B cell (primary cell): ENCODE measurements at regions not wholly inside any gene's neighbourhood (a gene's known extent, or its start where the extent isn't known, plus 50 kb on each side); places are given as distances from the start of the nearest gene placed in this dataset.

Experiments used
- ATAC-seq: fragments of 200-7000 bp; cut with Tn5 transposase; one replicate; pipeline ENCODE4 v1.10.0; 2021; ENCODE audit warnings: low read depth, mild to moderate bottlenecking, moderate number of reproducible peaks, moderate library complexity
- CTCF ChIA-PET: fragments of 350-600 bp; sonication (Branson Sonifier 250); formaldehyde crosslinking; loops from one replicate; lab custom pipeline; 2021; ENCODE audit warnings: antibody characterized with exemption, inconsistent platforms; lab: Charles Lee
- POLR2A ChIA-PET: fragments of 350-600 bp; sonication (Branson Sonifier 250); formaldehyde crosslinking; loops from one replicate; lab custom pipeline; 2021; ENCODE audit warnings: antibody characterized with exemption; lab: Charles Lee
- DNase-seq: peaks from one replicate; pipeline ENCODE4 v3.0.0; 2013
- H2AFZ ChIP-seq: 2 replicates; pipeline ENCODE4 v1.6.1; 2012; ENCODE audit warnings: mild to moderate bottlenecking, low read depth, low read length; ENCODE audit not compliant: insufficient read depth, poor library complexity, severe bottlenecking
- H3K27ac ChIP-seq, 2 donors: 1 replicate in 1 of 2; 2 replicates in 1 of 2; pipeline ENCODE4 v1.5.1; 2012 to 2013; ENCODE audit warnings: low read length in 2 of 2, mild to moderate bottlenecking in 2 of 2, moderate library complexity in 1 of 2
- H3K27me3 ChIP-seq, 4 experiments: fragments of 200-600 bp in 1 of 4; sonication (generic) in 1 of 4; replicated peaks in 1 of 4; 1 replicate in 2 of 4; 2 replicates in 2 of 4; pipeline versions ENCODE4 v1.6.1 to v1.7.0; 2013 to 2016; ENCODE audit warnings: low read length in 3 of 4, mild to moderate bottlenecking in 2 of 4, mixed read lengths in 1 of 4, moderate library complexity in 1 of 4; ENCODE audit not compliant: insufficient read depth in 4 of 4, control insufficient read depth in 3 of 4; ENCODE audit errors: control extremely low read depth in 1 of 4
- H3K36me3 ChIP-seq, 2 experiments: replicated peaks in 1 of 2; 1 replicate in 1 of 2; 2 replicates in 1 of 2; pipeline versions ENCODE4 v1.6.1 to v1.7.1; 2013; ENCODE audit warnings: low read length in 1 of 2; ENCODE audit not compliant: insufficient read depth in 2 of 2, control insufficient read depth in 1 of 2; ENCODE audit errors: control extremely low read depth in 1 of 2, extremely low read depth in 1 of 2
- H3K4me1 ChIP-seq, 2 donors: fragments of 200-600 bp in 1 of 2; sonication (generic) in 1 of 2; 1 replicate in 1 of 2; 2 replicates in 1 of 2; pipeline versions ENCODE4 v1.5.1 to v1.6.1; 2013 to 2017; ENCODE audit warnings: low read length in 2 of 2; ENCODE audit not compliant: control insufficient read depth in 2 of 2, insufficient read depth in 2 of 2
- H3K4me2 ChIP-seq: replicated peaks from 2 replicates; pipeline ENCODE3; 2012; ENCODE audit warnings: mild to moderate bottlenecking, low read depth, low read length; ENCODE audit not compliant: poor library complexity, severe bottlenecking
- H3K4me3 ChIP-seq, 5 experiments: fragments of 200-600 bp in 1 of 5; sonication (generic) in 1 of 5; 1 replicate in 3 of 5; 2 replicates in 2 of 5; pipeline versions ENCODE4 v1.5.1 to v1.7.0; 2011 to 2016; ENCODE audit warnings: low read length in 4 of 5, mild to moderate bottlenecking in 4 of 5, low read depth in 2 of 5, control low read depth in 1 of 5, moderate library complexity in 1 of 5; ENCODE audit not compliant: insufficient read depth in 1 of 5; ENCODE audit errors: control extremely low read depth in 1 of 5, extremely low read depth in 1 of 5
- H3K79me2 ChIP-seq: fragments of 200-600 bp; sonication (generic); one replicate; pipeline ENCODE4 v1.6.0; 2016; ENCODE audit warnings: low read length; ENCODE audit not compliant: control insufficient read depth, insufficient read depth
- H3K9ac ChIP-seq: fragments of 200-600 bp; sonication (generic); 2 replicates; pipeline ENCODE4 v1.6.1; 2017; ENCODE audit warnings: mild to moderate bottlenecking, low read length, moderate library complexity
- H3K9me3 ChIP-seq, 3 donors: one replicate each; pipeline versions ENCODE4 v1.6.1 to v1.7.1; 2013; ENCODE audit warnings: low read length in 2 of 3; ENCODE audit not compliant: control insufficient read depth in 2 of 3, insufficient read depth in 1 of 3; ENCODE audit errors: control extremely low read depth in 1 of 3
- H4K20me1 ChIP-seq: 2 replicates; pipeline ENCODE4 v1.6.0; 2012; ENCODE audit warnings: mild to moderate bottlenecking, low read length; ENCODE audit not compliant: insufficient read depth, control insufficient read depth, poor library complexity, severe bottlenecking
- H3K27ac Mint-ChIP-seq: one replicate; pipeline ENCODE4 v1.8.0; 2021; ENCODE audit warnings: mixed read lengths
- H3K27me3 Mint-ChIP-seq: one replicate; pipeline ENCODE4 v1.8.0; 2021; ENCODE audit warnings: mixed read lengths
- H3K4me1 Mint-ChIP-seq: one replicate; pipeline ENCODE4 v1.8.0; 2021; ENCODE audit warnings: mixed read lengths
- H3K4me3 Mint-ChIP-seq: one replicate; pipeline ENCODE4 v1.8.0; 2021; ENCODE audit warnings: mixed read lengths
- H3K9me3 Mint-ChIP-seq: one replicate; pipeline ENCODE4 v1.8.0; 2022; ENCODE audit warnings: mixed read lengths; ENCODE audit not compliant: insufficient read depth
- CTCF ChIP-seq: fragments of 200-600 bp; IDR thresholded peaks from one replicate; pipeline ENCODE4 v1.8.0; 2022; ENCODE audit warnings: antibody characterized with exemption, mild to moderate bottlenecking
- EZH2 ChIP-seq: IDR thresholded peaks from 2 replicates; pipeline ENCODE4 v1.6.1; 2012; ENCODE audit warnings: borderline replicate concordance, low read depth, mild to moderate bottlenecking, moderate library complexity, low read length; ENCODE audit not compliant: insufficient read depth, poor library complexity, severe bottlenecking
- WGBS: methylation state at CpG from one replicate; pipeline ENCODE4 v1.1.5; 2013; ENCODE audit warnings: missing lambda C conversion rate; ENCODE audit not compliant: insufficient coverage; 5-methylcytosine and 5-hydroxymethylcytosine counted together
- intact Hi-C: fragments of 100-400 bp; cut with micrococcal nuclease; formaldehyde crosslinking; loops from one replicate; pipeline ENCODE4 v1.10.0; 2022

- no peaks in the 10 kb centered on the region for H3K79me2 ChIP-seq
Measured at GRCh38 chr18:77865853-77866252, 616.2 kb downstream of the GALR1 start.

GRCh38 chr18:77866351-77866750 lies 616.7 kb downstream of the GALR1 start:
- TF ChIP-seq CTCF (no peak), EZH2 (no peak)
- Histone ChIP-seq H3K4me1 (no peaks in the 10 kb centered on the region), H3K36me3 (no peaks in the 10 kb centered on the region), H3K27ac (no peak overlapping the region), H3K9ac (no peak overlapping the region), H3K9me3 (peaks cover 0 to 25% (median 0%) of the 10 kb centered on the region in 3 donors), H4K20me1 (no peaks in the 10 kb centered on the region), H3K79me2 (no peaks in the 10 kb centered on the region), H3K27me3 (no peaks in the 10 kb centered on the region), H3K4me3 (no peak overlapping the region), H2AFZ (no peak overlapping the region), H3K4me2 (no peak overlapping the region)
- no peaks in the 10 kb centered on the region for H3K9me3 Mint-ChIP-seq
- 88% methylated on average over 3 of the region's 8 CpGs for WGBS
- H3K27me3 Mint-ChIP-seq: no peaks in the 10 kb centered on the region
- CTCF ChIA-PET: no interaction called here
- POLR2A ChIA-PET: no interaction called here
- no peak for ATAC-seq
- H3K4me3 Mint-ChIP-seq: no peak overlapping the region
- no peaks in the 10 kb centered on the region for H3K4me1 Mint-ChIP-seq
- intact Hi-C loops: no loop called here
- H3K27ac Mint-ChIP-seq: no peak overlapping the region
- DNase-seq: no peak

More at GRCh38 chr18:77865853-77866252, 616.2 kb downstream of the GALR1 start:
- Histone ChIP-seq H3K4me1 (no peaks in the 10 kb centered on the region), H3K36me3 (no peaks in the 10 kb centered on the region), H3K9me3 (peaks cover 0 to 25% (median 0%) of the 10 kb centered on the region in 3 donors), H3K4me2 (no peak overlapping the region), H3K27ac (no peak overlapping the region), H4K20me1 (no peaks in the 10 kb centered on the region), H3K27me3 (no peaks in the 10 kb centered on the region), H3K4me3 (no peak overlapping the region), H2AFZ (no peak overlapping the region), H3K9ac (no peak overlapping the region)
- 98% methylated on average over 11 of the region's 11 CpGs for WGBS
- no peak for TF ChIP-seq CTCF
- TF ChIP-seq EZH2: no peak
- intact Hi-C loops: no loop called here
- Mint-ChIP-seq H3K4me1 (no peaks in the 10 kb centered on the region), H3K27me3 (no peaks in the 10 kb centered on the region), H3K9me3 (no peaks in the 10 kb centered on the region), H3K27ac (no peak overlapping the region), H3K4me3 (no peak overlapping the region)
- ChIA-PET POLR2A (no interaction called here), CTCF (no interaction called here)
- no peak for DNase-seq
- ATAC-seq: no peak
